ENCODE measurements at regions not wholly inside any gene's neighbourhood (a gene's known extent, or its start where the extent isn't known, plus 50 kb on each side); places are given as distances from the start of the nearest gene placed in this dataset.

DNA sequence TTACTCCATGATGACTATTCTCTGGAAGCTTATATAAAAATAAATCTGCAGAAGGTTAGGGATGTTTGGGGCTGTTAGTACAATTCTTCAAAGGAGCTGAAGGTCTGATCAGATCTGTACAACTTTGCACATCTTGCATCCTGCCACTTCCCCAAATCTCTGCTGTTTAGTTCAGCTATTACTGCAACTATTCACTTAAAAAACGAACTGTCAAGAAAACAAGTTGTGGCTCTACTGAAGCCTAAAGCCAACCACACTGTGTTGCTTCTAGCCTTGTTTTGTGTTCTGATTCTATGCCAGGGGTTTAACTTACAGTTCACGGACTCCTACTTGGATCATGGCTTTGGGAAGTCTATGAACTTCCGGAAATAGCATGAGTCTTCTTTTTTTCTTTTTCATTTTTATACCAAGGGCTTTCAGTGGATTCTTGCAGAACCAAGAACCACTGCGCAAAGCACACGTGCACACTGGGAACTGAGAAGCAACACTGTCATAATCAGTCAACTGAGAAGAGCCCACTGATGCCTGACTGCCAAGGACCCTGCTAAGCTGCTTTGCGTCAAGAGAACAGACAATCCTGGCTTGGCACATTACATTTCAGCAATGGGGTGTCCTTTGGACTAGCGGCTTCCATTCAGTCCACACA lies 66.3 kb upstream of the EEA1 start:
- 92% methylated on average over 7 of the region's 7 CpGs; no CpG with 5 or more reads in 1 of the 2 experiments for WGBS, 2 experiments (ENCODE audit: extremely low coverage in 1 of 2, insufficient coverage in 1 of 2, insufficient read length in 1 of 2, insufficient replicate concordance in 2 of 2, low coverage in 1 of 2, low lambda C conversion rate in 2 of 2, missing lambda C conversion rate in 1 of 2)
- Histone ChIP-seq H3K18ac (ENCODE audit: extremely low read depth, low read length) (no peak overlapping the region), H3K56ac (replicated peaks; ENCODE audit: insufficient read length, low read depth, low read length) (no peak overlapping the region), H2BK120ac (replicated peaks; ENCODE audit: low read depth, low read length) (no peak overlapping the region), H2BK5ac (ENCODE audit: low read depth, low read length) (no peak overlapping the region), H2BK12ac (ENCODE audit: low read depth, low read length) (no peak overlapping the region), H3K36me3 (ENCODE audit: control insufficient read depth in 2 of 4, insufficient read depth in 4 of 4, low read length in 3 of 4) (no peaks in the 10 kb centered on the region), H3K79me2 (ENCODE audit: control insufficient read depth in 1 of 2, insufficient read depth in 2 of 2, low read length in 2 of 2) (no peaks in the 10 kb centered on the region), H2BK20ac (ENCODE audit: low read length) (no peak overlapping the region), H2AFZ (ENCODE audit: low read length) (no peak overlapping the region), H4K20me1 (replicated peaks in 1 of 2; ENCODE audit: control insufficient read depth in 1 of 2, insufficient read depth in 2 of 2, low read length in 2 of 2) (no peaks in the 10 kb centered on the region), H3K23ac (ENCODE audit: insufficient read length) (no peak overlapping the region), H3K27ac (ENCODE audit: low read depth, low read length) (no peak overlapping the region), H3K4ac (replicated peaks; ENCODE audit: insufficient read length, low read depth, low read length) (no peak overlapping the region), H3K23me2 (ENCODE audit: low read depth, low read length) (no peaks in the 10 kb centered on the region), H4K91ac (replicated peaks; ENCODE audit: insufficient read length, low read length) (no peak overlapping the region), H2BK15ac (ENCODE audit: low read length) (no peak overlapping the region), H3K9ac (replicated peaks in 1 of 4; ENCODE audit: extremely low read depth in 1 of 4, low read depth in 3 of 4, low read length in 3 of 4) (no peak overlapping the region), H4K8ac (ENCODE audit: extremely low read depth, insufficient read depth, low read length) (no peak overlapping the region), H3K4me1 (replicated peaks in 1 of 4; ENCODE audit: control insufficient read depth in 3 of 4, insufficient read depth in 4 of 4, low read length in 3 of 4) (no peaks in the 10 kb centered on the region), H3K9me3 (ENCODE audit: insufficient read depth in 2 of 2, low read depth in 1 of 2, low read length in 1 of 2) (peaks cover 4 to 8% of the 10 kb centered on the region in 2 experiments; a peak in 2 of 4 replicates), H4K5ac (ENCODE audit: insufficient read length, low read depth, low read length) (no peak overlapping the region), H3K79me1 (ENCODE audit: low read depth, low read length) (no peaks in the 10 kb centered on the region), H3K4me2 (ENCODE audit: insufficient read depth in 1 of 2, low read depth in 2 of 2, low read length in 2 of 2) (no peak overlapping the region), H2AK5ac (ENCODE audit: low read depth, low read length) (no peak overlapping the region), H3K4me3 (ENCODE audit: extremely low read depth in 1 of 4, insufficient read depth in 2 of 4, low read depth in 3 of 4, low read length in 4 of 4) (no peak overlapping the region), H3K14ac (ENCODE audit: insufficient read length) (no peak overlapping the region), H3K27me3 (replicated peaks in 1 of 4; ENCODE audit: control insufficient read depth in 3 of 4, extremely low read depth in 1 of 4, insufficient read depth in 3 of 4, low read length in 3 of 4) (no peaks in the 10 kb centered on the region)
- FAIRE-seq: no peak
- ChIA-PET CTCF (ENCODE audit: partially characterized antibody) (interaction anchor here (1.1 to 2.4 kb wide), 2 partner anchors 8 to 102 kb away, joined by 3 to 11 read pairs; no protein-coding TSS in a partner anchor), POLR2A (ENCODE audit: partially characterized antibody) (no interaction called here)
- no peak for DNase-seq (ENCODE audit: low read depth in 1 of 2, low spot score in 2 of 2)
- TF ChIP-seq SP1 (IDR thresholded peaks at IDR 0.05; ENCODE audit: low read depth, low read length) (no peak), NANOG (IDR thresholded peaks at IDR 0.05; ENCODE audit: insufficient read depth, low read depth, low read length, poor library complexity, severe bottlenecking) (no peak), SIX5 (IDR thresholded peaks at IDR 0.05; ENCODE audit: low read depth, low read length) (no peak), SP4 (IDR thresholded peaks at IDR 0.05; ENCODE audit: low read length) (no peak), TCF12 (IDR thresholded peaks at IDR 0.05; ENCODE audit: low read depth, low read length) (no peak), PHF8 (conservative IDR thresholded peaks at IDR 0.05; ENCODE audit: low read depth, low read length) (no peak), ZNF274 (IDR thresholded peaks at IDR 0.05; ENCODE audit: borderline replicate concordance, extremely low read depth, low read length) (no peak), RNF2 (IDR thresholded peaks at IDR 0.05; ENCODE audit: borderline replicate concordance, low read depth, low read length, missing control alignments, poor library complexity, severe bottlenecking) (no peak), KDM4A (IDR thresholded peaks at IDR 0.05; ENCODE audit: low read depth, low read length, severe bottlenecking) (no peak), GTF2F1 (IDR thresholded peaks at IDR 0.05; ENCODE audit: borderline replicate concordance, low read depth, low read length) (no peak), EGR1 (IDR thresholded peaks at IDR 0.05; ENCODE audit: borderline replicate concordance, low read depth, low read length) (no peak), NRF1 (IDR thresholded peaks at IDR 0.05; ENCODE audit: low read depth, low read length) (no peak)
- TF ChIP-seq, protein P1, sequence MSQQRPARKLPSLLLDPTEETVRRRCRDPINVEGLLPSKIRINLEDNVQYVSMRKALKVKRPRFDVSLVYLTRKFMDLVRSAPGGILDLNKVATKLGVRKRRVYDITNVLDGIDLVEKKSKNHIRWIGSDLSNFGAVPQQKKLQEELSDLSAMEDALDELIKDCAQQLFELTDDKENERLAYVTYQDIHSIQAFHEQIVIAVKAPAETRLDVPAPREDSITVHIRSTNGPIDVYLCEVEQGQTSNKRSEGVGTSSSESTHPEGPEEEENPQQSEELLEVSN (IDR thresholded peaks at IDR 0.05): no peak

All from H1 (cell line).